Activated T-cell treated with anti-CD3 and anti-CD28 coated beads, Interleukin-2, amount 50 U/mL, for 24 hours (primary cell): ENCODE measurements at regions not wholly inside any gene's neighbourhood (a gene's known extent, or its start where the extent isn't known, plus 50 kb on each side); places are given as distances from the start of the nearest gene placed in this dataset.

Experiments
- DNase-seq: peaks from one replicate; pipeline ENCODE4 v3.0.0-alpha.2; 2020
- H3K27ac Mint-ChIP-seq: 2 replicates; pipeline ENCODE4 v1.8.0; 2020; ENCODE audit warnings: mild to moderate bottlenecking, mixed read lengths
- H3K27me3 Mint-ChIP-seq: 2 replicates; pipeline ENCODE4 v1.8.0; 2020; ENCODE audit warnings: mixed read lengths
- H3K36me3 Mint-ChIP-seq: 2 replicates; pipeline ENCODE4 v1.8.0; 2020; ENCODE audit warnings: low read depth, mixed read lengths
- H3K4me1 Mint-ChIP-seq: 2 replicates; pipeline ENCODE4 v1.8.0; 2020; ENCODE audit warnings: low read depth, mixed read lengths
- H3K4me3 Mint-ChIP-seq: 2 replicates; pipeline ENCODE4 v1.8.0; 2020; ENCODE audit warnings: mild to moderate bottlenecking, moderate library complexity, mixed read lengths
- H3K9me3 Mint-ChIP-seq: 2 replicates; pipeline ENCODE4 v1.8.0; 2020; ENCODE audit warnings: mixed read lengths

- DNase-seq = no peak
- H3K36me3 Mint-ChIP-seq = peaks cover 14% of the 10 kb centered on the region
- H3K4me3 Mint-ChIP-seq = no peak overlapping the region
- no peak overlapping the region for H3K27ac Mint-ChIP-seq
- peaks cover 41% of the 10 kb centered on the region for H3K4me1 Mint-ChIP-seq
- peaks cover 25% of the 10 kb centered on the region for H3K9me3 Mint-ChIP-seq
- peaks cover 10% of the 10 kb centered on the region for H3K27me3 Mint-ChIP-seq
Observed at GRCh38 chr2:237150186-237150585, 64.5 kb downstream of the COPS8 start.

GRCh38 chr2:237150831-237151375 is 65.2 kb downstream of the COPS8 start:
- H3K4me1 Mint-ChIP-seq = peaks cover 48% of the 10 kb centered on the region
- DNase-seq = no peak
- peaks cover 12% of the 10 kb centered on the region for H3K36me3 Mint-ChIP-seq
- H3K9me3 Mint-ChIP-seq = peaks cover 22% of the 10 kb centered on the region
- no peak overlapping the region for H3K27ac Mint-ChIP-seq
- no peak overlapping the region for H3K4me3 Mint-ChIP-seq
- peaks cover 10% of the 10 kb centered on the region for H3K27me3 Mint-ChIP-seq

- Mint-ChIP-seq H3K27ac (no peak overlapping the region), H3K9me3 (peaks cover 11% of the 10 kb centered on the region), H3K27me3 (peaks cover 10% of the 10 kb centered on the region), H3K36me3 (peaks cover 3% of the 10 kb centered on the region), H3K4me1 (peaks cover 57% of the 10 kb centered on the region), H3K4me3 (no peak overlapping the region)
- no peak for DNase-seq
Observed at GRCh38 chr2:237152361-237152760, 66.7 kb downstream of the COPS8 start.

GRCh38 chr2:237153181-237153580 is 67.5 kb downstream of the COPS8 start:
- Mint-ChIP-seq H3K27me3 (peaks cover 10% of the 10 kb centered on the region), H3K9me3 (peaks cover 5% of the 10 kb centered on the region), H3K4me1 (peaks cover 56% of the 10 kb centered on the region), H3K27ac (no peak overlapping the region), H3K36me3 (peaks cover 3% of the 10 kb centered on the region), H3K4me3 (no peak overlapping the region)
- no peak for DNase-seq

- H3K36me3 Mint-ChIP-seq = no peaks in the 10 kb centered on the region
- no peaks in the 10 kb centered on the region for H3K9me3 Mint-ChIP-seq
- H3K27ac Mint-ChIP-seq = no peak overlapping the region
- DNase-seq = peak; percentile 68
- H3K4me1 Mint-ChIP-seq = peaks cover 55% of the 10 kb centered on the region
- H3K27me3 Mint-ChIP-seq = peaks cover 10% of the 10 kb centered on the region
- H3K4me3 Mint-ChIP-seq = no peak overlapping the region
Observed at GRCh38 chr2:237154082-237154638, 68.5 kb downstream of the COPS8 start.

GRCh38 chr2:237154884-237155851 is 69.5 kb downstream of the COPS8 start:
- Mint-ChIP-seq H3K4me1 (peaks cover 50% of the 10 kb centered on the region), H3K4me3 (peak overlapping the region; percentile 41), H3K9me3 (no peaks in the 10 kb centered on the region), H3K27me3 (peaks cover 10% of the 10 kb centered on the region), H3K36me3 (no peaks in the 10 kb centered on the region), H3K27ac (peak overlapping the region; percentile 90)
- peak; percentile 53 for DNase-seq

- H3K36me3 Mint-ChIP-seq = no peaks in the 10 kb centered on the region
- peak; percentile 72 for DNase-seq
- H3K27ac Mint-ChIP-seq = peak overlapping the region; percentile 90
- no peaks in the 10 kb centered on the region for H3K9me3 Mint-ChIP-seq
- peaks cover 47% of the 10 kb centered on the region for H3K4me1 Mint-ChIP-seq
- peak overlapping the region; percentile 41 for H3K4me3 Mint-ChIP-seq
- peaks cover 9% of the 10 kb centered on the region for H3K27me3 Mint-ChIP-seq
Observed at GRCh38 chr2:237156031-237156856, 70.6 kb downstream of the COPS8 start.

- Mint-ChIP-seq H3K9me3 (no peaks in the 10 kb centered on the region), H3K27ac (peak overlapping the region; percentile 90), H3K27me3 (peaks cover under 1% of the 10 kb centered on the region), H3K4me3 (no peak overlapping the region), H3K4me1 (peaks cover 47% of the 10 kb centered on the region), H3K36me3 (no peaks in the 10 kb centered on the region)
- DNase-seq = no peak
Observed at GRCh38 chr2:237156857-237157779, 71.4 kb downstream of the COPS8 start.

- Mint-ChIP-seq H3K27me3 (no peaks in the 10 kb centered on the region), H3K9me3 (no peaks in the 10 kb centered on the region), H3K4me3 (no peak overlapping the region), H3K4me1 (peaks cover 47% of the 10 kb centered on the region), H3K36me3 (no peaks in the 10 kb centered on the region), H3K27ac (no peak overlapping the region)
- DNase-seq = no peak
Observed at GRCh38 chr2:237157780-237158102, 72.1 kb downstream of the COPS8 start.

GRCh38 chr2:237158194-237158593 is 72.5 kb downstream of the COPS8 start:
- H3K4me1 Mint-ChIP-seq = peaks cover 47% of the 10 kb centered on the region
- no peak overlapping the region for H3K4me3 Mint-ChIP-seq
- H3K27ac Mint-ChIP-seq = no peak overlapping the region
- no peaks in the 10 kb centered on the region for H3K27me3 Mint-ChIP-seq
- no peak for DNase-seq
- no peaks in the 10 kb centered on the region for H3K36me3 Mint-ChIP-seq
- no peaks in the 10 kb centered on the region for H3K9me3 Mint-ChIP-seq

- Mint-ChIP-seq H3K27ac (peak overlapping the region; percentile 70), H3K4me1 (peaks cover 41% of the 10 kb centered on the region), H3K27me3 (no peaks in the 10 kb centered on the region), H3K4me3 (no peak overlapping the region), H3K36me3 (no peaks in the 10 kb centered on the region), H3K9me3 (no peaks in the 10 kb centered on the region)
- no peak for DNase-seq
Observed at GRCh38 chr2:237159006-237159911, 73.6 kb downstream of the COPS8 start.

- peaks cover 30% of the 10 kb centered on the region for H3K4me1 Mint-ChIP-seq
- H3K27ac Mint-ChIP-seq = no peak overlapping the region
- no peaks in the 10 kb centered on the region for H3K36me3 Mint-ChIP-seq
- peaks cover 4% of the 10 kb centered on the region for H3K27me3 Mint-ChIP-seq
- no peak for DNase-seq
- H3K4me3 Mint-ChIP-seq = no peak overlapping the region
- H3K9me3 Mint-ChIP-seq = no peaks in the 10 kb centered on the region
Observed at GRCh38 chr2:237160271-237160919, 74.7 kb downstream of the COPS8 start.
